Suprapubic skin (tissue), 4 donors: ENCODE measurements at regions not wholly inside any gene's neighbourhood (a gene's known extent, or its start where the extent isn't known, plus 50 kb on each side); places are given as distances from the start of the nearest gene placed in this dataset.

ENCODE experiments used
- DNase-seq, 2 donors: peaks; one replicate each; pipeline ENCODE4 v3.0.0-alpha.2; 2019; ENCODE audit warnings: low spot score in 2 of 2
- H3K27ac ChIP-seq: fragments of 200-600 bp; sonication (generic); one replicate; pipeline ENCODE4 v1.5.1; 2019
- H3K27me3 ChIP-seq: fragments of 200-600 bp; sonication (generic); one replicate; pipeline ENCODE4 v1.5.1; 2019
- H3K36me3 ChIP-seq: fragments of 200-600 bp; sonication (generic); one replicate; pipeline ENCODE4 v1.5.1; 2019
- H3K4me1 ChIP-seq: fragments of 200-600 bp; sonication (generic); one replicate; pipeline ENCODE4 v1.5.1; 2019
- H3K4me3 ChIP-seq: fragments of 200-600 bp; sonication (generic); one replicate; pipeline ENCODE4 v1.5.1; 2019; ENCODE audit warnings: mild to moderate bottlenecking
- H3K9me3 ChIP-seq: fragments of 200-600 bp; sonication (generic); one replicate; pipeline ENCODE4 v1.5.1; 2019
- CTCF ChIP-seq, 2 donors: fragments of 200-600 bp in 1 of 2; fragments of 450-650 bp in 1 of 2; sonication (generic) in 1 of 2; IDR thresholded peaks; one replicate each; pipeline ENCODE4 v1.5.1; 2016 to 2019; ENCODE audit warnings: antibody characterized with exemption in 2 of 2, mild to moderate bottlenecking in 1 of 2, moderate library complexity in 1 of 2
- EP300 ChIP-seq: sonication (generic); formaldehyde crosslinking; IDR thresholded peaks from one replicate; pipeline ENCODE4 v1.6.1; 2017; ENCODE audit warnings: antibody characterized with exemption
- POLR2A ChIP-seq, 2 donors: fragments of 450-650 bp; IDR thresholded peaks; one replicate each; pipeline ENCODE4 v1.6.1; 2017; ENCODE audit warnings: antibody characterized with exemption in 2 of 2, mild to moderate bottlenecking in 2 of 2, moderate library complexity in 2 of 2
- POLR2AphosphoS5 ChIP-seq, 3 donors: sonication (generic); formaldehyde crosslinking; IDR thresholded peaks; one replicate each; pipeline ENCODE4 v1.6.1; 2017; ENCODE audit warnings: antibody characterized with exemption in 3 of 3
- WGBS: methylation state at CpG from one replicate; pipeline ENCODE4 v1.1.5; 2018; 5-methylcytosine and 5-hydroxymethylcytosine counted together

DNA sequence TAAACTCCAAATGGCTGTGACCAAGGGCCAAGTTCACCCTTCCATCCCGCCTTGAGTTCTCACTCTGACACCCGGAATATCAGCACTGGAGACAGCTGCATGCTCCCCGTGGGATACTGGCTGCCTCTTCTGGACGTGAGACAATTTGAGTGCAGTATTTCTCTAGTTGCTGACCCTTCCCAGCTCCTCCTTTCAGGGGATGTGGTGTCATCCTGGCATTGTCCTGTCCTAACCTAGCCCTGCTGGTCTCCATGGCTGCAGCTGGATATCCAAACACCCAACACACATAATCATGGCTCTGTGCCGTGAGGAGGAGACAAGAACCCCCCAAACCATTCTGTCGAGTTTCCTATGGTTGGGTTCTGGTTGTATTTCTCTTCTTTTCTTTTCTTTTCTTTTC lies 82.6 kb downstream of the PAX1 start:
- no peak for DNase-seq
- Histone ChIP-seq H3K9me3 (no peaks in the 10 kb centered on the region), H3K36me3 (no peaks in the 10 kb centered on the region), H3K4me1 (no peaks in the 10 kb centered on the region), H3K27me3 (no peaks in the 10 kb centered on the region), H3K27ac (no peak overlapping the region), H3K4me3 (no peak overlapping the region)
- WGBS: 85% methylated on average over 6 of the region's 6 CpGs
- TF ChIP-seq EP300 (no peak), CTCF (IDR thresholded peaks at IDR 0.05) (no peak), POLR2A (IDR thresholded peaks at IDR 0.05) (no peak), POLR2AphosphoS5 (IDR thresholded peaks at IDR 0.05) (no peak)

DNA sequence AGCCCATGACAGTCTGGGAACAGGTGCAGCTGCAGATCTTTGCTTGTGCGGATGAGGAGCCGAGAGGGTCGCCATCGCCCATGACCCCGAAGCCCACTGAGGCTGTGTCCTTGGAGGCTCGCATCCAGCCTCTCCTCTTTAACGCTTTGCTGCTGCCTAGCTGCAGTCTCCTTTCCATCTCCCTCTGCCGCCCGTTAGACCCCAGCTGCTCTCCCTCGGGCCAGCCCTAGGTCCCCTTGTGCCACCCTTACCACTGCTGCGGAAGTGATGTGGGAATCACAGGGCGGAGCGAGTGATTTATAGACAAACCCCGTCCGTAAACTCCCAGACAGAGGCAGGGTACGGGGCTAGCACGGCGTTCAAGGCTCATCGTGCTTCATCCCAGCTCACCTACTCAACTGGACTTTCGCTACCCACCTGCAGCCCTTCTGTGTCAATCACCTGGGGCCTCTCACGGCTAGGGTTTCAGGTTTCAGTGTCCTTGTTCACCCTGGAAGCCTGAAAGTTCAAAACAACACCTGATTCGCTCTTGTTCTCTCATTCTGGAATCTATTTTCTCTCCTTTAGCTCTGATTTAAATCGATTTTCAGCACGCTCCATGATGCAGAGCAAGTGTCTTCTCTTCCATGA lies 76.1 kb downstream of the PAX1 start:
- Histone ChIP-seq H3K4me1 (no peaks in the 10 kb centered on the region), H3K9me3 (no peaks in the 10 kb centered on the region), H3K4me3 (no peak overlapping the region), H3K27ac (no peak overlapping the region), H3K36me3 (no peaks in the 10 kb centered on the region), H3K27me3 (no peaks in the 10 kb centered on the region)
- WGBS: 68% methylated on average over 24 of the region's 24 CpGs
- DNase-seq: no peak
- no peak for TF ChIP-seq POLR2A (IDR thresholded peaks at IDR 0.05)
- no peak for TF ChIP-seq EP300
- no peak for TF ChIP-seq POLR2AphosphoS5 (IDR thresholded peaks at IDR 0.05)
- no peak for TF ChIP-seq CTCF (IDR thresholded peaks at IDR 0.05)

DNA sequence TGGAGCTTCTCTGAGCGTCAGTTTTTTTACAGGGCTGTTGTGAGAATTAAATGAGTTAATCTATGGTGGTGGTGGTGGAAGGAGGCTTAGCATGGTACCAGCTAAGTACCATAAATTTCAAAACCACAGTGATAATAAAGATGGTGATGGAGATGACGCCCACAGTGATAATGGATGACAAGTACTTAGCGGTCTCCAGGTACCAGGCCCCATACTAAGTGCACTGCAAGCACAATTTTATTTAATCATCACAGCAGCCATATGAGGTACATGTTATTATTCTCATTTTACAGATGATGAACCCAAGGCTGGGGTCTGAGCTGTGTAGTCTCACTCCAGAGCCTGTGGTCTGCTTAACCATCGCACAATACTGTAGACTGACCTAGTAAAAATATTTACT lies 75.1 kb downstream of the PAX1 start:
- Histone ChIP-seq H3K4me3 (no peak overlapping the region), H3K36me3 (no peaks in the 10 kb centered on the region), H3K9me3 (no peaks in the 10 kb centered on the region), H3K4me1 (no peaks in the 10 kb centered on the region), H3K27ac (no peak overlapping the region), H3K27me3 (no peaks in the 10 kb centered on the region)
- TF ChIP-seq EP300 (no peak), POLR2A (IDR thresholded peaks at IDR 0.05) (no peak), CTCF (IDR thresholded peaks at IDR 0.05) (no peak), POLR2AphosphoS5 (IDR thresholded peaks at IDR 0.05) (no peak)
- 61% methylated on average over 4 of the region's 4 CpGs for WGBS
- DNase-seq: no peak
